ENCODE measurements at regions not wholly inside any gene's neighbourhood (a gene's known extent, or its start where the extent isn't known, plus 50 kb on each side); places are given as distances from the start of the nearest gene placed in this dataset.

DNA sequence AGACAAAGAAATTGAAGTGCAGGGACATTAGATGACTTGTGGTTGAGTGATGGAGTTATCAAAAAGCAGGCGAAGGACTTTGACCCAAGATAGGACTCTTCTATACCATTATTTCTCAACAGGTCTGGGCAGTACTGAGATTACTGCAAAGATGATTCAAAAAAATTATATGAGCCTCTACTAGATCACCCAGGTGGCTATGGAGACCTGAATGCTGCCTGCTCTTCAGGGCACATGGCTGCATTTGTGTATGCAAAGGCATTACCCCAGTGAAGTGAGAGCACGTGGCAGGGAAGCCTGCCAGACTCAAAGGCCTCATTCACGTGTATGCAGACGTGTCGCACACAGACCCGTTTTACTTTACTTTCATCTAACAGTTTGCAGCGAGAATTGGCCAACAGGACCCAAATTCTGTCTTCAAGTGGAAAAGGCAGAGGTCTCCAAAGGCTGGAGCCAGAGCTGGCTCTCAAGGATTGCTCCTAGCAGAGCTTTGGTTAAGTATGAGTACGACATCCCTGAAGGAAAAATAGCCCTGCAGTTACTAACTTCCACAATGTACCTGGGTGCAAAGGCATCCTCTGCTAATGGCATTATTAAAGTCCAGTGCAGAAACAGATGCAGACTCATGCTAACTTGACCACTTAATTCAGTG, 113.8 kb upstream of the ARMC2 start:
- DNase-seq = no peak

GRCh38 chr6:108735310-108736001, 112.8 kb upstream of the ARMC2 start:
- DNase-seq = no peak

DNA sequence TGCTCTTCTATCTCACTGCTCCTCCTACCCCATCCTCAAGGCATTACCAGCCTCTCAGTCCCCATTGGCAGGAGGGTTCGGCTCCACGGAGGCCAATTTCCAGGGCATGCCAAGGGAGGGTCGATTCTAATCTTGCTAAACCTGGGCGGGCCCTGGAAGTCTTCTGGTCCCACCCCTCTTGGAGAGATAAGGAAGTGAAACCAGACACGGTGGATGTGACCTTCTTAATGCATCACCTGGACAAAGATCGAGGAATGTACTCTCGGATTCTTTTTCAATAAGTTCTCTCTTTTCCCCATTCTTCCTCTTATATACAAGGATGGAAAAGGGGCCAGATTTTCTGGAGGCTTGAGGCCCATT, 112.2 kb upstream of the ARMC2 start:
- no peak for DNase-seq

DNA sequence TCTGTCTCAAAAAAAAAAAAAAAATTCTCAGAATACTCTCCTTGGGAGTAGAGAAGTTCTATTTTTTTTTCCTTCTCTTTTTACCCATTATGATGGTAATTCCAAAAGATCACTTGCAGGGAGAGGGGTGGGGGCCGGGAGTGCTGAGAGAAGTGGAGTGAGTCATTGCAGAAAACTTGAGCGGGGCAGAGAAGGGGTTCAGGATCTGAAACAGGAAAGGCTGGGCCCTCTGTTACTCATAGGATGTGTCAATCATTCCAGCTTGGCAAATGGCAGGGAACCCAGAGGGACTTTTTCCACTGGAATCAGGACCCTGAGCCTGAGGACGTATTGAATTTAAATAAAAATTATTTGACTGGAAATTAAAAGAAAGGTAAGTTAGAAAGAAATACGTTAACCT, 111.4 kb upstream of the ARMC2 start:
- no peak for DNase-seq

GRCh38 chr6:108737594-108738546, 110.4 kb upstream of the ARMC2 start:
- no peak for DNase-seq

GRCh38 chr6:108738684-108739416, 109.4 kb upstream of the ARMC2 start:
- no peak for DNase-seq

GRCh38 chr6:108739496-108740330, 108.5 kb upstream of the ARMC2 start:
- DNase-seq = no peak

DNA sequence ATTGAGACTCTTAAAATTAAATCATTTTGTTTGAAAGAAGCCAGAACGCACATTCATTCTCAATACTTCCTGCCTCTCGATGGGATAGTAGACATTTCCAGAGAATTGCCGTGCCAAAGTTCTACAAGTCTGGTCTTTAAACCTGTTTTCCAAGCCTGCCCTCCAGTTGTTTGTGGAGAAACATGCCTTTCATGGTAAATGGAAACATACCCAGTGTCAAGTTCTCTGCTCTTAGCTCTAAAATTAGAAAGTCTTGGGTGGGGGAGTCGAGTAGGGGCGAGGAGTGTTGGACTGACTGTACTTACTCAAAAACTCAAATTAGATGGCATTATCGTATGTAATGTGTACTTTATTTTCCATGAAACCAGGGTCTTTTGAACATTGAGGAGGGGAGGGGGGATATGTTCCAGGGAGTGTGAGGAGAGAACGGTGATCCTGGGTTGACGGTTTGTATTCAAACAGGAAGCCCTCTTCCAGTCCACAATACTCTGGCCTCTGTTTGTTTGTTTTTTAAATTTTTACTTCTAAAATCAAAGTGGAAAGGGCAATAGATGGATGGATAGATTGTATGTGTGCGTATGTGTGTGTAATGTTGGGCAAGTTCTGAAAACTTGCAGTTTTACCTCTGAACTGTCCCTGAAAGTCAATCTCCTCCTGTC, 106.8 kb upstream of the ARMC2 start:
- no peak for DNase-seq

DNA sequence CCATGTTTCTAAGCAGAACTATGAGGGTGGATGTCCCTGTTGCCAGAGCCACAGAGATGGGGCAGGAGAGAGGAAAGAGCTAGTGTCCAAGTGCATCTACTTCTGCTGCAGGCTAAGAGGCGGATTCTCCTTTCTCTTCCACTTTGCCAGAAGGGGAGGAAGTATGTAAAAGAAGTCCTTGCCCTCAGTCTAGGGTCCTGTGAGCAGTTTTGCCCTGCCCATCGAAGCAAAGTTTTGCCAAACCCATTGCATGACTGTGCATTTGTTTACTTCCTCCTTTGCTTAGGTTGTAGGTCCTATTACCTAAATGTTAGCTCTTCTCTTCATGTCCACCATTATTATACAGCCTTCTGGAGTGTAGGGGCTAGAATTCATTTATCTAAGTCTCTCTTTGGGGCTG, 106.2 kb upstream of the ARMC2 start:
- no peak for DNase-seq

GRCh38 chr6:108744244-108744972, 103.8 kb upstream of the ARMC2 start:
- DNase-seq = no peak

DNA sequence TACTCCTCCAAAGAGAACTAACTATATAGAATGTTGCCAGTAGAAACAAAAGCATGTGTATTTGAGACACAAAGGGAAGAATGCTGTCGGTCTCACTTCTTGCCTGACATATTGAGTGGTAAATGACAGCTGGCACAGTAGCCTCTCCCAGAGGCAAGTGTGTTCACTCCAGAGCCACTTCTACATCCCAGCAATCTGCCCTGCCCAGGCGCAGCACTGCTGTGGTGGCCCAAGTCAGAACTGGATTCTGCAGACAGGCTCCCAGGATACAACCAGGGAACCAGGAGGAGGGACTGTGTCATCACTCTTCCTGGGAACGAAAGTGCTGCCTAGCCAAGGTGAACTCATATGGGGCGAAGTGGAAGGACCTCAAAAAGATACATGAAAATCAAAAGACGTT, 103.2 kb upstream of the ARMC2 start:
- DNase-seq = no peak

DNA sequence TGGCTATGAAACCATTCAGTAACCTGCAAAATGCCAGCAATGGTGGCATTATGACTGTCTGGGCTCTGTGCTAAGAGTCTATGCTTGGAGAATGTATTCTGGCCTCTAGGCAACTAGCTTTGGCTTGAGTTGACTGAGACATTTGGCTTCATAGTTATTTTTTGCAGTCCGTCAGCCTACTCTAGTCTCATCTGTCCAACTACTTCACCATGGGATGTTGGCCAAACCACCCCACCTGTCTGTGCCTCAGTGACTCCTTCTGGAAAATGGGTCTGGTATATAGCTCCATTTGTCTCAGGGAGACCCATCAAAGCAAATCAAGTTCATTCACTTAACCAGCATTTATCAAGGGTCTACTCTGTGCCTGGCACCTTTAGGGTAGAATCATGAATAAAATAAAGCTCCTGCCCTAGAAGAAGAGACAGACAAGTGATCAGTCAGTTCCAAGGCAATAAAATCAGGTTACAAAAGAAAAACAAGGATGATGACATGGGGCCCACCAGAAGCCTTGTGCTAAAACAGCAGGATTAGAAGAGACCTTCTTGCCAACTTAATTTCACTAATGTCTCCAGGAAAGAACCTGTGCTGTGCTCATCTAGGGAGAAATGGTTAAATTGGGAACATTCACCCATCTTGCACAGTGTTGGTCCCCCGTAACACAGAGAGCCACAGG, 102.4 kb upstream of the ARMC2 start:
- DNase-seq = no peak

DNA sequence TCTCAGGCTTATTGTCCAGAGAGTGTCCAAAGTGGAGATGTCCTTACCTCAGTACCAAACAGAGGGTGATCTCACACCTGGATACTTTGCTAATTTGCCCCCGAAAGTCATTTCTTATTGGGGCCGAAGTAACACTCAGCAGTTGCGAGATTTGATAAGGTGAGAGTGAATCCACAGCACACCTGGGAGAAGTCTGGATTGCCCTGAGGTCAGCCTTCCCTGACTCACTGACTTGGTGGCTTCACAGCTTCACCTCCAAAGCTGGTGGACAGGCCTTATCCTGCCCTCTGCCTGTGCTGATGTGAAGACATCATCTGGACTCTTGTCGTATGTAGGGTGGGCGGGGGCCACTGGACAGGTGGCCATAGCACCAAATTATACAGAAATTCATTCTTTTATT, 101.9 kb upstream of the ARMC2 start:
- DNase-seq = no peak

DNA sequence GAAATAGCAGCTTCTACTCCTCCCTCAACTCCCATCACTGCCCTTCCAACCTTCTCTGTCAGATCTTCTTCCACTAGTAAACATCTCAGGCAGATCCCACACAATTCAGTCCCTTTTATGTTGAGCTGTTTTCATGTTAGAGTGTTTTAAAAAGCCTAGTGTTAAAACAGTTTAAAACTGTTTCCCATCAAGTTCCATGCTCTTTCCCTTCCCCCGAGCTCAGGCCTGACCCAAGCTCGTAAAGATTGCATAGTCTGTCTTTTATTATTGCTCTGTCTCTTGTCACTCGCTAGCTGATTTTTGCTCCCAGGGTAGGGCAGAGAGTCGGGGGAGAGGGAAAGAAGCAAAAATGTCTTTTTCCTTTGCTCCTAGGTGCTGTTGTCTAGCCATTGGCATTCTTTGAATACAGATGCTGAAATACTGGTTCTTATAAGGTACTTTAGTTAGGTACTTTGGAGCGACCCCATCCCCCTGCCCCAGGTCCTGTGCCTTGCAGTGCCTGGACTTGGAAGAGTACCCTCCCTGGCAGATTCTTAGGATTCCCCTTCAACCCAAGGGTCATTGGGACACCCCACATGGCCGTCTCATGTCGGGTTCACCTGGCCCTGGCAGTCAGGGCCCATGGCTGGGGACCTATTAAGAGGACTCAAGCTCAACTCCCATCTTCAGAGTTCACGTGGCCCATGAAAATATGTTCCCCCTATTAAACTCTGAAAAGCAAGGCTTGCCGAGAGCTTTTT, 101.2 kb upstream of the ARMC2 start:
- peak; percentile 30 for DNase-seq

- DNase-seq = no peak
These were observed 100.2 kb upstream of the ARMC2 start for GRCh38 chr6:108748055-108748454.

DNA sequence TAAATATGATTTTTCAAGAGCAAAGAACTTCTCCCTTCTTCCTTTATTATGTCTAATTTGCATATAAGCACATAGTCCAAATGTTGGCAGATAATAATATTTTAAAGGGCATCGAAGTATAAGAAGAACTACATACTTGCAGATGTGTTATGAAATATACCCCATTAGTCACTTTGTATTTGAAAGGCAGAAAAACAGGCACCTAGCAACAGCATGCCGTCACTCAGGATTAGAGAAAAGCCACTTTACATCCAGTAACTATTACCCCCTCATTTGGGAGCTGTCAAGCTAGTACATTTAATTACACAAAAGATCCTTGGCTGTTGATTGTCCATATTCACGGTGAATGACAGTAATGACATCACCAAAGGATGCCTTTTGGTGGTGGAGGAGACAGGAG, 99.3 kb upstream of the ARMC2 start:
- DNase-seq = no peak

GRCh38 chr6:108750801-108751200, 97.4 kb upstream of the ARMC2 start:
- no peak for DNase-seq

DNA sequence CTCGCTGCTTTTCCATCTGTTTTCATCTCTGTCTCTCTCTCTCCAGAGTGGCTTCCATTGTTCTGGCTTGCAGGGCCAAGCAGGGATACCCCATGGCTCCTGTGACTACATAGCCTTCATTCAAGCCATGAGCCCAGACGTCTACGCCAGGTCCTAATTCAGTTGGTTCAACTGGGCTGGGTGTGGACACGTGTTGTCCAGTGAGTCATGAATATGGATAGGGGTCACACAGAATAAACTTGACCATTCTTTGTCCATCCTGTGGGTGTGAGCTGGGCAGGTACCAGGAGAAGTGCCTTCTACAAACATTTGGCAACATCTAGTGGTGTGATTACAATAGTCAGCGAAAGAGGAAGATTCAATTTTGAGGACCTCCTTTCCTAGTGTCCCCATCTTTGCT, 96.9 kb upstream of the ARMC2 start:
- no peak for DNase-seq
